NCI-H1092 (cell line): ENCODE measurements at regions not wholly inside any gene's neighbourhood (a gene's known extent, or its start where the extent isn't known, plus 50 kb on each side); places are given as distances from the start of the nearest gene placed in this dataset.

ENCODE experiments used
- DNase-seq: peaks from one replicate; lab custom pipeline; 2025; lab: John Stamatoyannopoulos, UW

DNA sequence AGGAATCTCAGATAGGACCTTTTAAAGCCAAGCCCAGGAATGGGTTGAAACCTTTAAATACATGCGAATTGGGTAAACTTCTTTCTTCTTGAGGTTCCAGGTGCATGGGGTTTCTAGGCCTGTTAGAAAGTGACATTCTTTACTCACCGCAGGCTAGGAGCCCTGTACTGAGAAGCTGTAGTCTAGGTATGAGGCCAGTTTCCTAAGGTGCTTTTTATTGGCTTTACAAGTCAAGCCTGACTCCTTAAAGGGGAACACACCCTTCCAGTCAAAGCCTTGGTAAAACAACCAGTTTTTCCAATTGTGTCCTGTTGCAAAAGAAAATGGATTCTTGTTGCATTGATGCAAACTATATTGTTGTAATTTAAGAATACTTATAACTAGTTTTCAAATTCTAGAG is 76.1 kb upstream of the ATP11B start:
- DNase-seq: no peak

DNA sequence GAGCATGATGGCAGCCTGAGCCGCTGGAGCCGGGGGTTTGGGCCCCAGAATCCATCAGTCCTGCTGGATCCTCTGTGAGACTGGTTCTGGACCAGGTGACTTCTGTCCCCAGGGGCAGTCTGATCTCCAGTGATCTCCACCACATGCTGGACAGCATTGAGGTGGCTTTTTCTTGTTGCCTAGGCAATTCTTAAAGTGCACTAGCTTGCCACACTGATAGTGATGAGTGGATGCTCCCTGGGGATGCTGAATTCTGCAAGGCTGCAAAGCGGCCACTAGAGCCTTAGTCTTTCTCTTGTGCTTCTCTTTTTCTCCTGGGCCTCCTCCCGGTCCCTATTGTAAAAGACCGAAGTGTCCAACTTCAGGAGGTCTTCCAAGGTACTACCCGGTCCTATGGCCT is 70.4 kb upstream of the ATP11B start:
- no peak for DNase-seq

DNA sequence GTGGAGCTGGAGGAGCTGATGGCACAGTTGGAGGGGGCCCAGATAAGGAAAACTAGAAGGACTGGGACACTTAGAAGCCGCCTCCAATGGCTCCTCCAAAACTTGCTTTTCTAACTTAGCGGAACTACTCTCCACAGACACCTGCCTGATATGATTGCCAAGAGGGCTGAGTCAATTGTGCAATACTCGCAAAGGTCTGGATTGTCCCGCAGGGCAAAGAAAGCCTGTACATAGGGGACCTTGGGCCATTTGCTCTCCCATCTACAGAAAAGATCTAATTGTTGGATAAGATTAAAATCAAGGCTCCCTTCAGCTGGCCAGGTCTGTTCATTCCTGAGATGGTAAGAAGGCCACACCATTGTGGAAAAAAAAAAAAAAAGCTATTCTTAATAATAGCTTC is 69.7 kb upstream of the ATP11B start:
- DNase-seq: no peak

DNA sequence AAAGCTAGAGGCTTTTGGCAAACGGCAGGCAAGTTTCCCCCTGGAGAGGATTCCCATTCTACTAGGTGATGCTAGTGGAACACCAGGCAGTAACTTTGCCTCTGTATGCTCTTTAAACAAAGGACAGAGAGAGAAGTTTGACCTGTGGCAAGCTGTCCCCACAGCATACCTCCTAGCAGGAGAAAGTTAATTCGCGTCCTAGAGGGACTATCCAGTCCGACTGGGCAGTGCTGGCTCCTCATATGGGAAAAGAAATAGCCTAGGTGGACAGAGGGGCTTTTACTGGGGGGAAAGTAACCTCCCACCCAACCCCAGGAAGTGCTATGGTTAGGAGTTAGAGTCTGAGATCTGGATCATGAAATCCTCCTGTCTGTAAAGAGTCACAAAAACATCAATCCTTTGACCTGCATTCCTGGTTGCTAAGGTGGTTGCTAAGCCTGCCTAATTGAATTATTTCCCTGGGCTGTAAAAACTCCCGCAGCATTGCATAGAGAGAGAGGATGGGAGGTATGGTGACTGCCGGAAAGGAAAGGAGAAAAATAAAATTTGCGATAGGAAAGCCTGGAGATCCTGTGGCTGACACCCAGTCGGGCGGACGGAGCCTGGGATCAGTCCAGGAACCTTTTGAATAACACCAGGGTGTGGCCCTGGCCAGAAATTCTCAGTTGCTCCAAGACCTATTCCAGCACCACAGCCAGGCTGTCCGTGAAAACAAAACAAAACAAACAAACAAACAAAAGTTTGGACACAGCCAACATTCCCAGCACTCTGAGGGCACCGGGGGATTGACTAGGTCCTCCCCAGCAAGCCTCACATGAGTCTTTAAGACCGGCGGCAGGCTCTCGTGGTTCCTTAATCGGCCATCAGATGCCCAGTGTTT is 67.7 kb upstream of the ATP11B start:
- no peak for DNase-seq

DNA sequence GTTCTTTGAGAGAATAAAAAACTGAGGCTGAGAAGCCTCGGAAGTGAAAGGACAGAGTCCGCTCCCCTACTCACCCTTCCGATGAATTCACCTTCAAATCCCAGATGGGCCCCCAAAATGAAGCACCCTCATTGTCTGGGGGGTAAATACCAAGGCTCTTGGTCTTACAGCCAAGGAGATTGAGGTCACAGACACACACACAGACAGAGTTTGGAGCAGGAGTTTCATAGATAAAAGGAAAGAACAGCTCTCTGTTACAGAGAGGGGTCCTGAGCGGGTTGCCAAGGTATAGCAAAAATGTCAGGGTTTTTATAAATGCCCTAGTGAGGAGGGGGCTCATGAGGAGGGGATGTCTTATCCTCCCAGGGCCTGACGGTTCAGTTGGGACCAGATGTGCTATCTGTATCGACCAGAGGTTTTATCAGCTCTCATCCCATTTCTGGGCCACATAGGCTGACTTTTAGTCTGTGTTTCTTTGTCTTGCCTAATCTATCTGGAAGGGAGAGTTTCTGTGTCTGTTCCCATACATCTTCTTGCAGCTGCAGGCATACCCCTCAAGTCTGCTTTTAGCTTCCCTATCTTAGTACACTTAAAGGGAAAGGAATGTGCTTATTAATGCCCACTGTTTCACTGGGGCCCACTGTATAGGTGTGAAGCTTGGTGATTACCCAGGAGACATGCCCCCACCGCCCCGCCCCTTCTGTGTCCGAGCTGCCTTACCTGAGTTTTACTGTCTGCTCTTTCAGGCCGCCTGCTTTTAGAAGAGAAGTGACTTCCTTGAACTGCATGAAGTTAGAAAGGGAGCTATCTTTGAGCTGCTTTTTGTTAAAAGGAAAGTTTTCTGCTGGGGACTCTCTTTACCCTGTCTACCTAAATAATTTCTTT is 66.8 kb upstream of the ATP11B start:
- DNase-seq: no peak

DNA sequence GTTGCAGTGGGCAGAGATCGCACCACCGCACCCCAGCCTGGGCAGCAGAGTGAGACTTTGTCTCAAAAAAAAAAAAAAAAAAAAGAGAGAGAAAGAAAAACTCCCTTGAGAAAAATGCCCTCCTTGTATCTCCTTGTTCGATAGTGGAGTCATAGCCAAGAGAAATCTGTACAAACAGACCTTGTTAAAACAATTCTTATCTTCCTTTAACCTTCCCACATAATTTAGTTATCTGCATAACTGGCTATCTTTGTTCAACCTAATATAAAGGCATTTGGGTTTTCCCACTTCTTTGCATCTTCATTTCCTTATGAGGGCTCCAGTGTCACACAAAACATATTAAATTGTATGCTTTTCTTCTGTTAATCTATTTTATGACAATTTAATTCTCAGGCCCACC is 65.1 kb upstream of the ATP11B start:
- no peak for DNase-seq

DNA sequence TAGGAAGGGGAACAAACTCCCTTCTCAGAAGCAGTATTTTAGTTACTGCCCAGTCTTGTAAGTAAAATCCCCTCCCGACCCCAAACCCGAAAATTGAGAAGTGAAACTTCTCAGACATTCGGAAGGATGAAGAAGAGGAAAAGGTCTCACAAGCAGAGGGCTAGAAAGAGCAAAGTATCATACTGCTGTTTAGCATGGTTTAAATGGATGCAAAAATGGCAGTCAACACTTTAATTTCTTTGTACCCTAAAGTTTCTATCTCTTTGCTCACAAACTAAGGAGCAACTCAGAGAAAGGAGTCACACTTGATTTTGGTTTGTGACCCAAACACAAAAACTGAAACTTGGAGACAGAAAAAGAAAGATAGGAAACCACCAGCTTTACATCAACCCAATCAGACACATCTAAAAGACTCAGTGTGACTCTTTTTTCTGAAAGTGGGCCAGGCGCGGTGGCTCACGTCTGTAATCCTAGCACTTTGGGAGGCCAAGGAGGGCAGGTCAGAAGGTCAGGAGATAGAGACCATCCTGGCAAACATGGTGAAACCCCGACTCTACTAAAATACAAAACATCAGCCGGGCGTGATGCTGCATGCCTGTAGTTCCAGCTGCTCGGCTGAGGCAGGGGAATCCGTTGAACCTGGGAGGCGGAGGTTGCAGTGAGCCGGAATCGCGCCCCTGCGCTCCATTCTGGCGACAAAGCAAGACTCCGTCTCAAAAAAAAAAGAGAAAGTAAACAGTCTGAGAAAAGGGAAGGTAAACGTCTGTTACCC is 63.2 kb upstream of the ATP11B start:
- no peak for DNase-seq

DNA sequence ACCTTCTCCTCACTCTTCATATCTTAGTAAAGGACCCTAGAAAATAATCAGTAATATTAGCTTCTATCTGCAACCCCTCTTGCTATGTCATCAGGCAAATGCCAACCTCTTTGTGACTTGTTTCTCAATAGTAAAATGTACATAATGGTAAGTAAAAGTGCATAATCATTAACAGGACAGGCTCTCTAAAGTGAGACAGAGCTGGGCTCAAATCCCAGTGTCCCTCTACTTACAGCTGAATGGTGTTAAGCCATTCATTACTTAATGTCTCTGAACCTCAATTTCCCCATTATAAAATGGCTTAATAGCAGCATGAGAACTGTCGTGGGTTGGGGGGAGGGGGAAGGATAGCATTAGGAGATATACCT is 62.6 kb upstream of the ATP11B start:
- no peak for DNase-seq

DNA sequence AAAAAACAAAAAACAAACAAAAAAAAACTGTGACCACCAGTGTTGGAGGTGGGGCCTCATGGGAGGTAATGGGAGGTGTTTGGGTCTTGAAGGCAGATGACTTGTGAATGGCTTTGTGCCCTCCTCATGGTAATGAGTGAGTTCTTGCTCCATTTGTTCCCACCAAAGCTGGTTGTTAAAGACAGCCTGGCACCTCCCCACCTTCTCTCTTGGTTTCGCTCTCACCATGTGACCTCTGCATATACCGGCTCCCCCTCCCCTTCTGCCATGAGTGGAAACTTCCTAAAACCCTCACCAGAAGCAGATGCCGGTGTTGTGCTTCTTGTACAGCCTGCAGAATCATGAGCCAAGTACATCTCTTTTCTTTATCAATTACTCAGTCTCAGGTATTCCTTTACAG is 61.5 kb upstream of the ATP11B start:
- DNase-seq: no peak

DNA sequence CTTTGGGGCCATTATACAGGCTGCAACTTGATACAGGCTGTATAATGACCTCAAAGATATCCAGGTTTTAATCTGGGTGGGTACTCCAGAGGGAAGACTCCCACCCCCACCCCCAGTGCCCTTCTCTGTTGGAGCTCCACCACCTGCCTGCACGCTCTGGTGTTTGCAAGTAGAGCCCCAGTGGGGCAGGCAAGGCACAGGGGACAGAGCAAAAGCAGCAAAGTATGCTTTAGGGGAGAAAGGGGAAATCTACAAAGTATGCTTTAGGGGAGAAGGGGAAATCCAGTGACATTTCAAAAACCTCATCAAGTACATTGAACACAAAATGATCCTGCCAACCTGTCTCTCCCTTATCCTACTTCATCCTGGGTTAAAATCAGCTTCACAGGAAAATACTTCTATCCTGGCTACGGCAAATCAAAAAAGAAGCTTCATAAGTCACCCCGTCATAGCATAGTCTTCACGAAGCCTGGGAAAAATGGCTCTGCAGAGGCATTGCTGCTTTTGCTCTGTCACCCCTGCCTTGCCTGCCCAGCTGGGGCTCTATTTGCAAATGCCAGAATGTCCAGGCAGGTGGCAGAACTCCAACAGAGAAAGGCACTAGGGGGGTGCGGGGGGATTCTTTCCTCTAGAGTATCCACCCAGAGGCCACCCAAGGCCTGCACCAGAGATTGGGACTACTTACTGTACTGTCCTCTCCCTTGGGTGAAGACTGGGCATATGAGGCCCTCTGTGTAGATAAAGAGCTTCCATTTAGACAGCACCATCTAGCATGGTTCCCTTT is 60.9 kb upstream of the ATP11B start:
- DNase-seq: no peak

DNA sequence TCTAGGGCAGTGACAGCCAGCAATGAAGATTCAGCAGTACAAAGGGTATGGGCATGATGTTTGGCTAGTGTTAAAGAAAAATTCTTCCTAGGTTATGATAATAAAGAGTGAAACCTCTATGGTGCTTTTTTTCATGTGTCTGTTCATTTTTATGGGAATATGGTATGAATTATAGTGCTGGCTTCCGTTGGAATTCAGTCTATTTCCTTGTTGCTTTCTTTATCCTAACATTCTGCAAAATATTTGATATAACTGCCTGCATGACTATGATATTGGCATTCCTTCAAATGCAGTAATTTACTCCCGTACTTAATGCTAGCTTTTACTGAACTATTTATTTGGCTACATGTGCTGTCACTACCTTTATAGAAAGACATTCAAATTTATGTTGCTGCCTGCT is 57.6 kb upstream of the ATP11B start:
- no peak for DNase-seq

DNA sequence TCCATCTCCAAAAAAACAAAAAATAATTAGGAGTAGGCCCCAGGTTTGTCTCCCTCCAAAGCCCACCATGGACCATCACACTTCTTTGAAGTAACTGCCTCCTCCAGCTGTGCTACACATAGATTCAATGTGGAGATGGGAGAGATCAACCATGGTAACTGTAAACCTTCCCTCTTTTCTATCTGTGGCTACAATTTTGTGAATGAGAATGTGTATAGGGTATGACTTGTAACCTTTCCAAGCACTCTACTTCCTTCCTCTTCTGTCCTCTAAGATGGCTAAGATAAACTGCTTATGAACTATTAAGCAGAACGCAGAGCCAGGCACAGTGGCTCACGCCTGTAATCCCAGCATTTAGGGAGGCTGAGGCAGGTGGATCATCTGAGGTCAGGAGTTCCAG is 55.5 kb upstream of the ATP11B start:
- DNase-seq: no peak

DNA sequence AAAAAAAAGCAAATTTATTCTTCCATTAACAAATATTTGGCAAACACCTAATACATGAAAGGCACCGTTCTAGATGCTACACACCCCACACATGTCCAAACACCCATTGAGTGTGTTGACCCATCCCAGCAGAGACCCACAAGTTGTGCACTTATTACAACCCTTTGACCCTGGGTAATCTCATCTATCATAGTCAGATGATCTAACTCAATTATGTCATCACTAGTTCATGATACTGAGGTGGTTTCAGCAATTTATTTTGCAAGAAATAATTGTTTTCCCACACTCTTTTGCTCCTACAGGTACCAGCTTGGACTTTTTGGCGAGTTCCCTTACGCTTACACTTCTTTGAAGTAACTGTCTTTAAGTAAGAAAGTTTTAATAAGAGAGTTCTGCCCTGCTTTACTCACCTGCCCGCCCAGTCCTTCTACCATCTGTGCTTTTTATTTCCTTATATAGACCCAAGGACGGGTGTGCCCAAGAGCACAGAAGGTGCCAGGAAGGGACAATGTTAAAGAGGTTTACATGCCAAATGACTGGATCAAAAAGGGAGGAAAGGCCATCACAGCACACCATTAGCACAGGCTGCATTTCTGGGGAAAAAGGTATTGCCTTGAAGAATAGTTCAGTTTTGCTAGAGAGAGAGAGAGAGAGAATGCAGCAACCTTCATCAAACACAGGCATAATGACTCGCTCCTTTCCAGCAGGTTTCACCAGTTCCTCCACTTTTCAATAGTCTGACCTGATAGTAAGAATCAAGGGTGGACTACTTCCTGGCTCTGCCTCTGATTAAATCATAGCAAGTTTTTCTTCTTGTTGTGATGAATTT is 54.5 kb upstream of the ATP11B start:
- DNase-seq: no peak

DNA sequence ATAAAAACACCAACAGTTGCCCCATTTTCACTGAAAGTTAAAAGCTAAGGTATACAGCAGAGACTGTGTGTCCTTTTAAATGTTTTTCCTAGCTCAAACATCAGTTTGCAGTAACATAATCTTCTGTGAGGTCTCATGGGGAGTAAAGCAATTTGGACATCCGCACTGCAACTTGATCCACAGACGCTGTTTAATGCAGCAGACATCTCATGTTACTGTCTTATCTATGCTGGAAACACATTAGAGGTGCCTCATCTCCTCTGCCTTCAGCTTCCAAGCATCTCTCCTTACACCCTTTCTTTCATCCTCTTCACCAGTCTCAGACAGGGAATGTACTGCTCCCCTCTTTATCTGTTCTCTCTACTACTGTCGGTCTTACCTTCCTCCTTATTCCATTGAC is 53.7 kb upstream of the ATP11B start:
- DNase-seq: no peak

DNA sequence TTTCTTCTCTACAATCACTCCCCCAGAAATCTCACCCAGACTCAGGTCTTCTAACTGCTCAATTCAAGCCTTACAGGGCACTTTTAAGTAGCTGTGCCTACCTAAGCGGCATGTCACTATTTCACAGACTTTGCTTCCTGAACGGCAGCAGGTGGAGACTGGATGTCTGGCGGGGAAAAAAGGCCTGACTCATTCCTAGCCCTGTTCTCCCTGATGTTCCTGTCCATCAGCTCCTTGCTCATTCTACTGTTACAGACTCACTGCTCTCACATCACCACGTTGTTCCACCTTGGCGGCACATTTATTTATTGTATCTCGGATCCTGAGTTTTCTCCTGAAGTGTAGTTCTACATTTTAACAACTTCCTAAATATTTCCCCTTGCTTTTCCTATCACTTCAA is 52.6 kb upstream of the ATP11B start:
- DNase-seq: no peak

DNA sequence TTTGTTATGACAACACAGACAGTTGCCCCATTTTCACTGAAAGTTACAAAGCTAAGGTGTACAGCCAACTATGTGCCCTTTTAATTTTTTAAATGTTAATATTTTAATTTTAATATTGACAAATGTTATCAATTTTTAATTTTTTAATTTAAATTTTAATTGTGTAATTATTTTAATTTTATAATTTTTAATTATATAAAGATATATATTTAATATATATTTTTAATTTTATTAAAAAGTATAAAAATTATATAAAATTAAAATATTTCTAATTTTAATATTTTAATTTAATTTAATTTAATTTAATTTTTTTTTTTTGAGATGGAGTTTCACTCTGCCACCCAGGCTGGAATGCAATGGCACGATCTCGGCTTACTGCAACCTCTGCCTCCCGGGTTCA is 52.1 kb upstream of the ATP11B start:
- DNase-seq: no peak
